GM20000 (cell line): ENCODE measurements at regions not wholly inside any gene's neighbourhood (a gene's known extent, or its start where the extent isn't known, plus 50 kb on each side); places are given as distances from the start of the nearest gene placed in this dataset.

Experiments used
- DNase-seq: peaks from one replicate; pipeline ENCODE4 v3.0.0; 2012; ENCODE audit warnings: low spot score
- TF ChIP-seq, protein P1 (sequence below): IDR thresholded peaks from 2 replicates; pipeline ENCODE4 v1.5.1; 2012; ENCODE audit warnings: mild to moderate bottlenecking, control low read depth; ENCODE audit errors: extremely low read depth, missing control alignments

DNA sequence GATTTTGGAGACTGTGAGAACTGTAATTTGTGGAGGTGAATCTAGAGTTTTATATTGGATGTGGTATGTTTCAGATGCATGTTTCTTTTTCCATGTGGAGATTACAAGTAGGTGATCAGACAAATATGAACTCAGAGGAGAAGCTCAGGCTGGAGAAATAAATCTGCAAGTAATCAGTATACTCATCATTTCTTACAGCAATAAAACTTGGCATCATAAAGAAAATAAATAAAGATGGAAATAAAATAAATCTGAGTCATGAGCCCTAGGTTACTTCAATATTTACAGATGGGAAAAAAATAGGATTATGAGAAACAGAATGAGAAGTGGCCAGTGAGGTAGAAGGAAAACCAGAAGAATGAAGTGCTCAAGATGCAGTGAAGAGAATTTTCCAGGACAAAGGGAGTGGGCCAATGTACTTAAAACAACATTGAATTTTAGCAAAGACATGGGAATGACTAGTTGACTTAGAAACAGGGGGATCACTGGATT is 453.8 kb downstream of the DSC3 start:
- TF ChIP-seq, protein P1, sequence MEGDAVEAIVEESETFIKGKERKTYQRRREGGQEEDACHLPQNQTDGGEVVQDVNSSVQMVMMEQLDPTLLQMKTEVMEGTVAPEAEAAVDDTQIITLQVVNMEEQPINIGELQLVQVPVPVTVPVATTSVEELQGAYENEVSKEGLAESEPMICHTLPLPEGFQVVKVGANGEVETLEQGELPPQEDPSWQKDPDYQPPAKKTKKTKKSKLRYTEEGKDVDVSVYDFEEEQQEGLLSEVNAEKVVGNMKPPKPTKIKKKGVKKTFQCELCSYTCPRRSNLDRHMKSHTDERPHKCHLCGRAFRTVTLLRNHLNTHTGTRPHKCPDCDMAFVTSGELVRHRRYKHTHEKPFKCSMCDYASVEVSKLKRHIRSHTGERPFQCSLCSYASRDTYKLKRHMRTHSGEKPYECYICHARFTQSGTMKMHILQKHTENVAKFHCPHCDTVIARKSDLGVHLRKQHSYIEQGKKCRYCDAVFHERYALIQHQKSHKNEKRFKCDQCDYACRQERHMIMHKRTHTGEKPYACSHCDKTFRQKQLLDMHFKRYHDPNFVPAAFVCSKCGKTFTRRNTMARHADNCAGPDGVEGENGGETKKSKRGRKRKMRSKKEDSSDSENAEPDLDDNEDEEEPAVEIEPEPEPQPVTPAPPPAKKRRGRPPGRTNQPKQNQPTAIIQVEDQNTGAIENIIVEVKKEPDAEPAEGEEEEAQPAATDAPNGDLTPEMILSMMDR = no peak
- DNase-seq = no peak

DNA sequence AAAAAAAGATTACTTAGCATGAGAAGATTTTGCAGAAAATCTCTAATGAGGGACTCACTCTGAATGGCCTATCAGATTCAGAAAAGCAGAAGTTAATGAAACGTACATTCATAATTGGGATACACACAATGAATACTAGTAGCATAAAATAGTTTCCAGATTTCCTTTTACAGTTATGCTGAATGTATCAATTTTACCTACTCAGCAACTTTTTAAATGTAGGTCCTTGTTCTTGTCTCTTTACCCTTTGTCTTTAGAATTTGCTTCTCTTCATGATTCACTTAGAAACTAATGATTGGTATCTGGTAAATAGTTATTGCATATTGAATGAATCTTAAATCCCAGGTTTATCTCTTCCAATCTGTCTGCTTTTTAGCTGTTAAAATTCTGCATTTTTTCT is 458.8 kb downstream of the DSC3 start:
- TF ChIP-seq, protein P1 = no peak
- no peak for DNase-seq

DNA sequence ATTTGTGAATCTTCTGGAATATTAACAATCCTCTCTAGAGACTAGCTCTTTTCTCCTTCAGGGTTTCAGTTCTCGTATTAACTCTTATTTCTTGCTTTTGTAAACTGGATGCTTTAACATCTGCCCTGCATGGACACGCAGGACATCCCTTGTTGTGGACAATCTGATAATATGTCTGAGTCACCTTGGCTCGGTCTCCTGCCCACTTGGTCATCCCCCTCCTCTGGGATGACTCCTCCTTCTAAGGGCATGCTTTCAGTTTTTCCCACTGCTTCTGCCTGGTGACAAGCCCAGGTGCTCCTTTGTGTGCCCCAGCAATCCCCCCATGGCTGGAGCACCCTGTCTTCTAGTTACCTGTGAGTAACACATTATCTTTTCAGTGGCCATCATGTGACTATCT is 460.5 kb downstream of the DSC3 start:
- DNase-seq = no peak
- TF ChIP-seq, protein P1 = no peak

DNA sequence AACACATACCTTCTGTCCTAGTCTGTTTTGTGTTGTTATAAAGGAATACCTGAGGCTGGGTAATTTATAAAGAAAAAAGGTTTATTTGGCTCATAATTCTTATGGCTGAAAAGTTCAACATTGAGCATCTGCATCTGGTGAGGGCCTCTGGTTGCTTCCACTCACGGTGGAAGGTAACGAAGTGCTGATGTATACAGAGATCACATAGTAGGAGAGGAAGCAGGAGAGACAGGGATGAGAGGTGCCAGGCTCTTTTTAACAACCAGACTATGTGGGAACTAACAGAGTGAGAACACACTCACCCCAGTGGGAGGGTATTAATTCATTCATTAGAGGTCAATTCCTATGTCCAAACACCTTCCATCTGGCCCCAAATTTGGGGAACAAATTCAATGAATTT is 463.8 kb downstream of the DSC3 start:
- TF ChIP-seq, protein P1 = no peak
- no peak for DNase-seq

DNA sequence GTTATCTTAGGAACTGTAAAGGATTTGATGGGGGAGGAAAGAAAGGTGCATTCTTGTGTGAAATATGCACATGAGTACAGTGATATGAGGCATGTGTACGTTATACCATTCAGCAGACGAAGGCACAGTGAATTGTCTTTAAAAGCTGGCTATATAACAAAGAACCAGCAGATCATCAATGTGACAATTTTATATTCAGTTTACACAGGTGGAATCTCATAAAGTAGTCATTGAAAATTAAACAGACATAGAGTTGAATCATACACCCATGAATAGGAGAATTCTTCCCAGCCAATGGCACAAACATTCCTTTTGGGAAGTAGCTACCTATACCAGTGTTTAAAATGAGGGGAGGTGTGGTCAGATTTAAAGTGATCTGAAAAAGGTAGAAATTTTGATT is 470.3 kb downstream of the DSC3 start:
- DNase-seq = no peak

DNA sequence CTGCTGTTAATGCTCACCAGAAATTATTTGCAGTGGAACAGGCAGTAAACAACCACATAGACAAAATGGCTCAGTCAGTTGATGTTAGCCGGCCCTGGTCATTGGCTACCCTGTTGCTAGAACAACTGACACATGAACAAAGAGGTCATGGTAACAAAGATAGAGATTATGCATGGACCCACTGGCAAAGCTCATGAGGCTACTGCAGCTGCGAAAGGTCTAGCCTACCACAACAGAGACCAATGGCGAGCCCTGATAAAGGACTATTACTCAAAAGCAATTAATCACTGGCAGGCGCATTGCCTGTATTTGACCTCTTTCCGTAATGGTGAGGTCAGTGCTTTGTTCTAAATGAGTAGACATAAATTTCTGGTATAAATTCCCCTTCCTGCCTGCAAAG is 474.2 kb downstream of the DSC3 start:
- no peak for DNase-seq
- TF ChIP-seq, protein P1 = no peak

More for the DNA sequence above, 470.3 kb downstream of the DSC3 start:
- TF ChIP-seq, protein P1 = no peak

DNA sequence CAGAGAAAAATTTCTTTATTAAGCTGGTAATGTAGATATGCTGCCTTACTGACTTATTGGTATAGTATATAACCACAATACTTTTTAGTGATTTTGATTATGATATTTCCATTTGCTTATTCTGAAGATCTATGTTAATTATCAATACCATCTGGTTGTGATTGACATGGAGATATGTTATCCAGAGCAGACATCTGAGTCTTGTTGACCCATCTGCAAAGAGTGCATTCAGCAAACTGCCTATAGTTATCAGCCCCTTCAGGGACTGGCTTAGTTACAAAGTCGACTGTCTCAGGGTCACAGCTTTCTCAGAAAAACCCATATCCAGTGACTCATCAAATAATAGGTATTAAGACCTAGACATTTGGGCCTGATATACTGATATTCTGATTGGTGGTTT is 475.7 kb downstream of the DSC3 start:
- TF ChIP-seq, protein P1 = no peak
- no peak for DNase-seq
